ENCODE measurements at regions not wholly inside any gene's neighbourhood (a gene's known extent, or its start where the extent isn't known, plus 50 kb on each side); places are given as distances from the start of the nearest gene placed in this dataset.

GRCh38 chr1:234971586-234972297 is 156.9 kb downstream of the TOMM20 start:
- no peaks in the 10 kb centered on the region for H3K9me3 ChIP-seq (ENCODE audit: control insufficient read depth, insufficient read depth, low read length)
- POLR2A ChIA-PET: interaction anchor here (0.6 to 3.4 kb wide), 6 partner anchors 8 to 360 kb away, joined by 3 to 26 read pairs (median 7); partner anchors contain the start of gene IRF2BP2
- H3K27me3 ChIP-seq (ENCODE audit: control insufficient read depth, insufficient read depth, low read length): no peaks in the 10 kb centered on the region
- H3K27ac ChIP-seq (ENCODE audit: low read depth, low read length): peak overlapping the region; percentile 100
- TF ChIP-seq CTCF (IDR thresholded peaks at IDR 0.05; ENCODE audit: low read depth, low read length): no peak
- no peak for DNase-seq (ENCODE audit: low read depth, low spot score)
- H3K4me3 ChIP-seq (ENCODE audit: low read depth, low read length): no peak overlapping the region
- CTCF ChIA-PET: interaction anchor here (0.5 kb wide), 1 partner anchor 109 kb away, joined by 7 read pairs; no protein-coding TSS in a partner anchor

GRCh38 chr1:234970731-234971476 is 157.7 kb downstream of the TOMM20 start:
- Histone ChIP-seq H3K4me3 (ENCODE audit: low read depth, low read length) (peak overlapping the region; percentile 13; the same call in 1 of the 2 replicates), H3K27ac (ENCODE audit: low read depth, low read length) (peak overlapping the region; percentile 100), H3K27me3 (ENCODE audit: control insufficient read depth, insufficient read depth, low read length) (no peaks in the 10 kb centered on the region), H3K9me3 (ENCODE audit: control insufficient read depth, insufficient read depth, low read length) (no peaks in the 10 kb centered on the region)
- no peak for TF ChIP-seq CTCF (IDR thresholded peaks at IDR 0.05; ENCODE audit: low read depth, low read length)
- CTCF ChIA-PET: interaction anchor here (0.5 to 2.4 kb wide), 3 partner anchors 109 to 244 kb away, joined by 3 to 14 read pairs (median 7); no protein-coding TSS in a partner anchor
- DNase-seq (ENCODE audit: low read depth, low spot score): peak; percentile 97
- POLR2A ChIA-PET: interaction anchor here (0.5 to 3.4 kb wide), 22 partner anchors 8 to 601 kb away, joined by 3 to 27 read pairs (median 4); partner anchors contain the start of gene IRF2BP2

GRCh38 chr1:234970401-234970730 is 158.3 kb downstream of the TOMM20 start:
- no peak for TF ChIP-seq CTCF (IDR thresholded peaks at IDR 0.05; ENCODE audit: low read depth, low read length)
- CTCF ChIA-PET: interaction anchor here (0.7 to 2.4 kb wide), 4 partner anchors 113 to 471 kb away, joined by 3 to 14 read pairs (median 4); no protein-coding TSS in a partner anchor
- H3K4me3 ChIP-seq (ENCODE audit: low read depth, low read length): no peak overlapping the region
- POLR2A ChIA-PET: interaction anchor here (0.5 to 3.4 kb wide), 25 partner anchors 8 to 600 kb away, joined by 3 to 27 read pairs (median 4); partner anchors contain the start of gene IRF2BP2
- no peaks in the 10 kb centered on the region for H3K9me3 ChIP-seq (ENCODE audit: control insufficient read depth, insufficient read depth, low read length)
- H3K27ac ChIP-seq (ENCODE audit: low read depth, low read length): peak overlapping the region; percentile 100
- H3K27me3 ChIP-seq (ENCODE audit: control insufficient read depth, insufficient read depth, low read length): no peaks in the 10 kb centered on the region
- peak; percentile 92 for DNase-seq (ENCODE audit: low read depth, low spot score)

- H3K9me3 ChIP-seq (ENCODE audit: control insufficient read depth, insufficient read depth, low read length): no peaks in the 10 kb centered on the region
- 0 out of 2 replicates have a peak, but pooled peaks have one; percentile 7 for TF ChIP-seq CTCF (IDR thresholded peaks at IDR 0.05; ENCODE audit: low read depth, low read length)
- H3K4me3 ChIP-seq (ENCODE audit: low read depth, low read length): peak overlapping the region; percentile 45
- DNase-seq (ENCODE audit: low read depth, low spot score): peak; percentile 88
- H3K27ac ChIP-seq (ENCODE audit: low read depth, low read length): peak overlapping the region; percentile 100
- POLR2A ChIA-PET: interaction anchor here (0.5 to 3.4 kb wide), 26 partner anchors 7 to 600 kb away, joined by 3 to 27 read pairs (median 4); partner anchors contain the start of gene IRF2BP2
- no peaks in the 10 kb centered on the region for H3K27me3 ChIP-seq (ENCODE audit: control insufficient read depth, insufficient read depth, low read length)
- CTCF ChIA-PET: interaction anchor here (0.7 to 2.4 kb wide), 4 partner anchors 113 to 470 kb away, joined by 3 to 14 read pairs (median 4); no protein-coding TSS in a partner anchor
Observed at GRCh38 chr1:234969581-234970400, 158.8 kb downstream of the TOMM20 start.

Measured in AG04450 (cell line).